GM19328 (cell line): ENCODE measurements at regions not wholly inside any gene's neighbourhood (a gene's known extent, or its start where the extent isn't known, plus 50 kb on each side); places are given as distances from the start of the nearest gene placed in this dataset.
"Not testable (repeated sequence)": the region's sequence is repeated elsewhere in the genome, so short reads cannot be mapped to it uniquely, and the experiment has no call there.

Experiments
- ATAC-seq: cut with Tn5 transposase; IDR thresholded peaks from one replicate; pipeline ENCODE4 v1.9.1; 2021; ENCODE audit warnings: mild to moderate bottlenecking, moderate library complexity; ENCODE audit not compliant: unreplicated experiment

- ATAC-seq: not testable (repeated sequence)
Observed at GRCh38 chr9:62952840-62953239, 1763.0 kb downstream of the SPATA31A7 start.
